D721Med (cell line): ENCODE measurements at regions not wholly inside any gene's neighbourhood (a gene's known extent, or its start where the extent isn't known, plus 50 kb on each side); places are given as distances from the start of the nearest gene placed in this dataset.

Experiments
- DNase-seq: peaks from one replicate; pipeline ENCODE4 v3.0.0; 2011; ENCODE audit warnings: low spot score; ENCODE audit not compliant: insufficient read length
- FAIRE-seq: peaks from 2 replicates; lab custom pipeline; 2011; peaks lifted over from hg19 to GRCh38; lab: Jason Lieb, UNC
- TF ChIP-seq, protein P1 (sequence below): IDR thresholded peaks from 2 replicates; pipeline ENCODE4 v1.5.1; 2012; ENCODE audit warnings: mild to moderate bottlenecking, control low read depth; ENCODE audit not compliant: insufficient read depth; ENCODE audit errors: missing control alignments

DNA sequence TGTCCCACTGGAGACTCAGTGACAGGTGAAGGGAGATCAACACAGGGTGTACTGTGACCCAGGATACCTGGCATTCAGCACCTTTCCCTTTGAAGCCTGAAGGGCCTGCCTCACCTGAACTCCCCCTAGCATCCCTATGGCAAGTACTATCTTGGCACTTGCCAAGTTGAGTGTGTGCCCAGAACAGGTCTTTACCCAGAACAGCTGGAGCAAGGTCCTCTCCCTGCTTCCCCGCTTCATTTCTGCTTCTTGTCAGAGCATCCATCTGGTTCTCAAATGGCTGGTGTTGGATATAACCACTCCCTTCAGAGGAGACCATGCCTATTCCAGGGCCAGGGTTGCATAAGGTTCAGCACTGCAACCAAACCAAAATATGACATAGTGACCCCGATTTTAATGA is 73.0 kb downstream of the FAM43A start:
- TF ChIP-seq, protein P1, sequence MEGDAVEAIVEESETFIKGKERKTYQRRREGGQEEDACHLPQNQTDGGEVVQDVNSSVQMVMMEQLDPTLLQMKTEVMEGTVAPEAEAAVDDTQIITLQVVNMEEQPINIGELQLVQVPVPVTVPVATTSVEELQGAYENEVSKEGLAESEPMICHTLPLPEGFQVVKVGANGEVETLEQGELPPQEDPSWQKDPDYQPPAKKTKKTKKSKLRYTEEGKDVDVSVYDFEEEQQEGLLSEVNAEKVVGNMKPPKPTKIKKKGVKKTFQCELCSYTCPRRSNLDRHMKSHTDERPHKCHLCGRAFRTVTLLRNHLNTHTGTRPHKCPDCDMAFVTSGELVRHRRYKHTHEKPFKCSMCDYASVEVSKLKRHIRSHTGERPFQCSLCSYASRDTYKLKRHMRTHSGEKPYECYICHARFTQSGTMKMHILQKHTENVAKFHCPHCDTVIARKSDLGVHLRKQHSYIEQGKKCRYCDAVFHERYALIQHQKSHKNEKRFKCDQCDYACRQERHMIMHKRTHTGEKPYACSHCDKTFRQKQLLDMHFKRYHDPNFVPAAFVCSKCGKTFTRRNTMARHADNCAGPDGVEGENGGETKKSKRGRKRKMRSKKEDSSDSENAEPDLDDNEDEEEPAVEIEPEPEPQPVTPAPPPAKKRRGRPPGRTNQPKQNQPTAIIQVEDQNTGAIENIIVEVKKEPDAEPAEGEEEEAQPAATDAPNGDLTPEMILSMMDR, result no peak
- FAIRE-seq (no peak), DNase-seq (no peak)

- FAIRE-seq, result no peak
- TF ChIP-seq, protein P1, result no peak
- no peak for DNase-seq
These were observed 74.9 kb downstream of the FAM43A start for GRCh38 chr3:194760494-194761137.

GRCh38 chr3:194761384-194761783 is 75.7 kb downstream of the FAM43A start:
- FAIRE-seq (no peak), DNase-seq (no peak)
- TF ChIP-seq, protein P1, result no peak

DNA sequence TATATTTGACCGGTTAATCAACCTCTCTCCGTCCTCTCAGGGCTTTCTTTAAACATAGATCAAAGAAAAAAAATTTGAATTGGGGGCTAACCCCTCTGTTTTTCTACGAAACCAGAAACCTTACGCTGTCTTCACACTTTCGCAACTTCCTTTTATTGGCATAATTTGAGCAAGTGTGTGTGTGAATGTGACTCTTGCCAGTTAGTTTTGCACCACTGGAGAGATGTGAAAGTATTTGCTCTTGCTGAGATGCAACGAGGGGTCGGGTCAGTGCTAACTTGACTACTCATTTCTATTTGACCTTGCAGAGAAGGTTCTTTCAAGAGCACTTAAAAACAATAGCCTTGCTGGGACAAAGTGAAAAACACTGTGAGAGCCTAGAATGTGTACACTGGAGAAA is 81.2 kb downstream of the FAM43A start:
- no peak for FAIRE-seq
- no peak for DNase-seq
- TF ChIP-seq, protein P1, result no peak

DNA sequence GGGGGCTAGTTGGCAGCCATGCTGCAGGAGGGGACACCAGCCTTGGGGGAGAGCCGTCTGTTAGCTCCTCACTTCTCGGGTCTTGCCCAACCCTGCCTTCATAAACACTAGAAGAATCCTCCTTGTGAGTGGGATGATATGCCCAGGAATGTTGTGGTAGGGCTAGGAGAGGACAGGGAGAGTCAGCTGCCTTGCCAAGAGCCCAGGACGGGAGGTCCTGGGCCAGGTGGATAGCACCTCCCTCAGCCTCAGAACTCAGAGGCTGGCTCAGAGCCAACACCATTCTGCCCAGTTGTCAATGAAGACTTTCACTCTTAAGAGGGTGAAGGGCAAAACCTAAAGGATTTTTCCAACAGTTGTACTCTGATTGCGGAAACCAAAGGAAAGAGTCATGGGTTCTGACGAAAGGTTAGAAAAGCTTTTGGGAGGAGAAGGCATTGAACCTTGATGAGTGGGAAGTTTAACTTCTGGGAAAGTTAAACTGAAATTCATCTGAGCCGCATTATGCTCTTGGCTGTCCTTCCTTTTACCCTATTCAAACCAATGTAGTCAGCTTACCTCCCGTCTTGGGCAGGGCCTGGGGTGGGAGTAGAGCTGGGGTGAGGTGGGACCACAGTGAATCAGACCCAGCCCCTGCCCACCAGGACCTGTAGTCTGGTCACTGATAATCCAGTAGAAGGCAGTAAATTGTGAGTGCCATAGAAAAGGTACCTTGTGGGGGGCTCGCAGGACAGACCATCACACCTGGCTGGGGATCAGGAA is 81.9 kb downstream of the FAM43A start:
- DNase-seq, result no peak
- no peak for FAIRE-seq
- TF ChIP-seq, protein P1, result no peak

DNA sequence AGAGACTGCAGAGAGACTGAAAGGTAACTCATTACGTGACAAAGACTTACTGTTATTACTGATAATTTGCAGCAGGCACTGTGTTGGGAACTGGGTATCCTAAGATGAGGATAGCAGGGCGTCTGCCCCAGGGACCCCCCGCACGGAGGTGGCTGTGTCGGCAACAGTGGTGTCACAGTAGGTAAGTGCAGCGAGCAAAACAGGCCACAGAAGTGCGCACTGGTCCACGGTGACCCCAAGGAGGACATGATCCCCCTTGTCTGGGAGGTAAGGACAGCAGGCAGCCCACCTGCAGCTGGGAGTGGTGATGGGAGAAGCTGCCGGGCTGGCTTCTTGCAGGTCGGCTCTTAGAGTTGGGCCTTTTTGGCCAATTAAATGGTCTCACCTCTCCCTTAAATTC is 82.9 kb downstream of the FAM43A start:
- no peak for DNase-seq
- no peak for FAIRE-seq
- TF ChIP-seq, protein P1, result no peak

- FAIRE-seq (no peak), DNase-seq (no peak)
- TF ChIP-seq, protein P1, result no peak
These were observed 83.4 kb downstream of the FAM43A start for GRCh38 chr3:194769020-194769643.
